Mesodermal cell (in vitro differentiated cells): ENCODE measurements at regions not wholly inside any gene's neighbourhood (a gene's known extent, or its start where the extent isn't known, plus 50 kb on each side); places are given as distances from the start of the nearest gene placed in this dataset.
"Not testable (repeated sequence)": the region's sequence is repeated elsewhere in the genome, so short reads cannot be mapped to it uniquely, and the experiment has no call there.

Experiments
- H3K27ac ChIP-seq: 2 replicates; pipeline ENCODE4 v1.7.0; 2013; ENCODE audit warnings: mild to moderate bottlenecking, low read depth, low read length, moderate library complexity; ENCODE audit not compliant: severe bottlenecking
- H3K36me3 ChIP-seq: 2 replicates; pipeline ENCODE4 v1.7.1; 2013; ENCODE audit warnings: mild to moderate bottlenecking, low read length, moderate library complexity; ENCODE audit not compliant: control insufficient read depth, insufficient read depth
- H3K4me1 ChIP-seq: one replicate; pipeline ENCODE4 v1.7.1; 2013; ENCODE audit warnings: mild to moderate bottlenecking, low read length; ENCODE audit not compliant: insufficient read depth, control insufficient read depth, poor library complexity, severe bottlenecking
- H3K4me3 ChIP-seq: 2 replicates; pipeline ENCODE4 v1.7.0; 2013; ENCODE audit warnings: low read length, control low read depth, mild to moderate bottlenecking; ENCODE audit not compliant: insufficient read depth, poor library complexity, severe bottlenecking; ENCODE audit errors: extremely low read depth
- H3K9me3 ChIP-seq: 2 replicates; pipeline ENCODE4 v1.7.1; 2013; ENCODE audit warnings: mild to moderate bottlenecking, low read length, moderate library complexity; ENCODE audit not compliant: control insufficient read depth
- WGBS, 2 experiments: methylation state at CpG; one replicate each; pipeline ENCODE4 v1.1.5; 2013; ENCODE audit warnings: missing lambda C conversion rate in 2 of 2; ENCODE audit not compliant: insufficient coverage in 2 of 2; 5-methylcytosine and 5-hydroxymethylcytosine counted together

DNA sequence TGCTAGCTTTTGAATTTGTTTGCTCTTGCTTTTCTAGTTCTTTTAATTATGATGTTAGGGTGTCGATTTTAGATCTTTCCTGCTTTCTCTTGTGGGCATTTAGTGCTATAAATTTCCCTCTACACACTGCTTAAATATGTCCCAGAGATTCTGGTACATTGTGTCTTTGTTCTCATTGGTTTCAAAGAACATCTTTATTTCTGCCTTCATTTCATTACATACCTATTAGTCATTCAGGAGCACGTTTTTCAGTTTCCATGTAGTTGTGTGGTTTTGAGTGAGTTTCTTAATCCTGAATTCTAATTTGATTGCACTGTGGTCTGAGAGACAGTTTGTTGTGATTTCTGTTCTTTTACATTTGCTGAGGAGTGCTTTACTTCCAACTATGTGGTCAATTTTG, 51.2 kb upstream of the MB21D2 start:
- no CpG with 5 or more reads among the region's 2 CpGs for WGBS, 2 experiments
- H3K4me1 ChIP-seq, H3K36me3 ChIP-seq, H3K4me3 ChIP-seq, H3K9me3 ChIP-seq, H3K27ac ChIP-seq: not testable (repeated sequence)

DNA sequence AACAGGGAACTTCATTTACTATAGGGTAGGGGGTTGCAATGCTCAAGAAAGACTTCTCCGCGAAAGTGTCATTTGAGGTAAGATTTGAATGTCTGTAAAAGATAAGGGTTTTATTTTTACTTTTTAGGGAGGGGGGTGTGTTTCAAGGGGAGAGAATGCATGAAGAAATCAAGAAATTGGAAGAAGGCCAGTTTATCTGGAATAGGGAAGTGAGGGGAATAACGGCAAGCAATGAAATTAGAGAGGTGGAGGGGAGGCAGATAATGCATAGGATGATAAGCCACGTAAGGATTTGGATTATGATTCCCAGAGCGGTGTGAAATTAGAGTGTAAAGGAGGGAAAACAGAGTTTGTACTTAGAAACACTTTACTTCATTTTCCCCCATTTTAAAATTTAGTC, 63.0 kb upstream of the MB21D2 start:
- H3K4me1 ChIP-seq: no peaks in the 10 kb centered on the region
- H3K9me3 ChIP-seq: no peaks in the 10 kb centered on the region
- no peak overlapping the region for H3K4me3 ChIP-seq
- no peaks in the 10 kb centered on the region for H3K36me3 ChIP-seq
- H3K27ac ChIP-seq: no peak overlapping the region
- 87 to 95% methylated on average over 3 to 4 of the region's 5 CpGs for WGBS, 2 experiments

DNA sequence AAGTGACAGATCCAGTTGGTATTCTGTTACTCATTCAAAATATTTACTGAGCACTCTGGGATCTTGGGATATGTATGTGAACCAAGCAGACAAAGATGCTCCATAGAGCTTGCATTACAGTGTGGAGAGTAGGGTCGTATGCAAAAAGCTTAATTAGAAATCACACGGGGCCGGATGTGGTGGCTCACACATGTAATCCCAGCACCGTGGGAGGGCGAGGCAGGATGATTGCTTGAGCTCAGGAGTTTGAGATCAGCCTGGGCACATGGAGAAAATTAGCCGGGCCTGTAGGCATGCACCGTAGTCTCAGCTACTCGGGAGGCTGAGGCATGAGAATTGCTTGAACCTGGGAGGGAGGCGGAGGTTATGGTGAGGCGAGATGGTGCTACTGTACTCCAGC, 68.7 kb upstream of the MB21D2 start:
- no peak overlapping the region for H3K4me3 ChIP-seq
- H3K36me3 ChIP-seq: no peaks in the 10 kb centered on the region
- 87 to 89% methylated on average over 10 of the region's 10 CpGs for WGBS, 2 experiments
- H3K9me3 ChIP-seq: no peaks in the 10 kb centered on the region
- H3K4me1 ChIP-seq: no peaks in the 10 kb centered on the region
- H3K27ac ChIP-seq: no peak overlapping the region

DNA sequence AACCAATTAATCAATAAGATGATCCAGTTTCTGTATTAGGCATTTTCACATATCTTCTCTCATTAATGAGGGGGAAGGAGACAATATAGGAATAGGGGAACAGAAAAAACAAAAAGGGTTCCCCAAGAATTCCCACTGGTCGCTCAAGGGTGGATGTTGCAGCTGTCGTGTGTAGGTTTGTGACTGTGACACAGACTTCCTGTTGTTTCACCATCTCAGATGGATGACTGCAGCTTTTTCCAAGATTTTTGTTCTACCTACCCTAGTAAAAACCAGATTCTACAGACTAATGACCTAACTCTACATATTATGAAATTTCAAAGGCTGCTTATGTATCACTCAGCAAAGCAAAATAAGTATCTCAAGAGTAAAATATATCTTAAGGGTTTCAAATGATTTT, 73.7 kb upstream of the MB21D2 start:
- Histone ChIP-seq H3K9me3 (no peaks in the 10 kb centered on the region), H3K36me3 (no peaks in the 10 kb centered on the region), H3K4me1 (no peaks in the 10 kb centered on the region), H3K4me3 (no peak overlapping the region), H3K27ac (no peak overlapping the region)
- WGBS, 2 experiments: 94 to 100% methylated on average over 2 of the region's 2 CpGs

DNA sequence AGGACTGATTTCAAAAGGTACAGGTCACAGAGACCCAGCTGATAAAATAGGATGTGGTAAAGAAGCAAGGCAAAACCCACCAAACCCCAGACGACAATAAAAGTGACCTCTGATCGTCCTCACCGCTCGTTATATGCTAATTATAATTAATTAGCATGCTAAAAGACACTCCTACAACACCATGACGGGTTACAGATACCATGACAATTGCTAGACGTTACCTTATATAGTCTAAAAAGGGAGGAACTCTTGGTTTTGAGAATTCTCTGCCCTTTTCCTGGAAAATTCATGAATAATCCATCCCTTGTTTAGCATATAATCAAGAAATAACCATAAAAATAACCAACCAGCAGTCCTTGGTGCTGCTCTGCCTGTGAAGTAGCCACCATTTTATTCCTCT, 74.7 kb upstream of the MB21D2 start:
- no peak overlapping the region for H3K27ac ChIP-seq
- no peak overlapping the region for H3K4me3 ChIP-seq
- H3K4me1 ChIP-seq: no peaks in the 10 kb centered on the region
- H3K9me3 ChIP-seq: no peaks in the 10 kb centered on the region
- WGBS, 2 experiments: 58% methylated on average over 5 of the region's 6 CpGs; no CpG with 5 or more reads in 1 of the 2 experiments
- H3K36me3 ChIP-seq: no peaks in the 10 kb centered on the region

DNA sequence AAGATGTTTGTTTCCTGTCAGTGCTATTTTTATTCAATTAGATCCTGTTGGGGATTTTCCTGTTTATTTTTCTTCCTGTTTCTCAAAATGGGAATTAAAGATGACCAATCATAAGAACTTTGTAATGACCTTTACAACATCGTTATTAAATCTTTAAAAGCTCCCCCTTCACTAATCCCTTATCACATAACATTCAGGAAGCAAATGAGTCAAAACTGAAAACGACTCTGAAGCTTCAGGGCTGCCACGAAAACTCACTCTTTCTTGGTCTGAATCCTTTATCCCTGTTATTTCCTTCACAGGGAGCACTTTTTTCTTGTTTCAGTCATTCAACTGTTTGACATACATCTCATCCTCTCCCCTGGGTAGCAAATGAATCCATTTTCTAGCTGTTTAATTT, 75.8 kb upstream of the MB21D2 start:
- H3K9me3 ChIP-seq: no peaks in the 10 kb centered on the region
- H3K27ac ChIP-seq: peak overlapping the region; percentile 41
- no peak overlapping the region for H3K4me3 ChIP-seq
- H3K36me3 ChIP-seq: no peaks in the 10 kb centered on the region
- 84 to 88% methylated on average over 3 of the region's 3 CpGs for whole genome bisulfite sequencing, 2 experiments
- no peaks in the 10 kb centered on the region for H3K4me1 ChIP-seq

DNA sequence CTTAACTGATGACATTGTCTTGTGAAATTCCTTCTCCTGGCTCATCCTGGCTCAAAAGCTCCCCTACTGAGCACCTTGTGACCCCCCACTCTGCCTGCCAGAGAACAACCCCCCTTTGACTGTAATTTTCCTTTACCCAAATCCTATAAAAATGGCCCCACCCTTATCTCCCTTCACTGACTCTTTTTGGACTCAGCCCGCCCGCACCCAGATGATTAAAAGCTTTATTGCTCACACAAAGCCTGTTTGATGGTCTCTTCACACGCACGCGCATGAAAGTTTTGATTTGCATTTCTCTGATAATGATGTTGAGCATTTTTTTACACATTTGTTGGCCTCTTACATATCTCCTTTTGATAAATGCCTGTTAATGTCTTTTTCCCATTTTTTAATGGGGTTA, 83.5 kb upstream of the MB21D2 start:
- 80% methylated on average over 5 of the region's 5 CpGs; no CpG with 5 or more reads in 1 of the 2 experiments for WGBS, 2 experiments
- not testable (repeated sequence) for H3K4me1 ChIP-seq, H3K27ac ChIP-seq, H3K36me3 ChIP-seq, H3K9me3 ChIP-seq, H3K4me3 ChIP-seq

DNA sequence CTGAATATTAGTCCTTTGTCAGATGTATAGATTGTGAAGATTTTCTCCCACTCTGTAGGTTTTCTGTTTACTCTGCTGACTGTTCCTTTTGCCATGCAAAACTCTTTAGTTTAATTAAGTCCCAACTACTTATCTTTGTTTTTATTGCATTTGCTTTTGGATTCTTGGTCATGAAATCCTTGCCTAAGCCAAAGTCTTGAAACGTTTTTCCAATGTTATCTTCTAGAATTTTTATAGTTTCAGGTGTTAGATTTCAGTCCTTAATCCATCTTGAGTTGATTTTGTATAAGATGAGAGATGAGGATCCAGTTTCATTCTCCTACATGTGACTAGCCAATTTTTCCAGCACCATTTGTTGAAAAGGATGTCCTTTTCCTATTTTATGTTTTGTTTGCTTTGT, 86.0 kb upstream of the MB21D2 start:
- H3K27ac ChIP-seq, H3K4me1 ChIP-seq, H3K9me3 ChIP-seq, H3K36me3 ChIP-seq, H3K4me3 ChIP-seq: not testable (repeated sequence)
- WGBS, 2 experiments: 40% methylated on average over 1 of the region's 1 CpG; no CpG with 5 or more reads in 1 of the 2 experiments

DNA sequence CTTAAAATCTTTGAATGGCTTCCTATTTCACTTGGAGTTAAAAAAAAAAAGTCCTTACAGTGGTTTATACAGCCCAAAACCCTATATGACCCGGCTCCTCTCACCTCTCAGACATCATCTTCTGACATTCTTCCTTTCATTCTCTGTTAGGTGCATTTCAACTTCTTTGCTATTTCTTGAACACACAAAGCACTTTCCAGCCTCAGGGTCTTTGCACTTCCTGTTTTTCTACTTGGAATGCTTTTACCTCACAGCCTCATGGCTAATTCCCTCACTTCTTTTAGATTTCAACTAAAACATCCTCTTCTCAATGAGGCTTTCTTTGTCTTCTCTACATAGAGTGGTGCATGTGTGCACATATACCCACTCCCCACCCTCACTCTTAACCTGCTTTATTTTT, 91.0 kb upstream of the MB21D2 start:
- WGBS, 2 experiments: 93 to 100% methylated on average over 1 of the region's 1 CpG
- Histone ChIP-seq H3K4me3 (no peak overlapping the region), H3K27ac (no peak overlapping the region), H3K4me1 (no peaks in the 10 kb centered on the region), H3K36me3 (no peaks in the 10 kb centered on the region), H3K9me3 (no peaks in the 10 kb centered on the region)

DNA sequence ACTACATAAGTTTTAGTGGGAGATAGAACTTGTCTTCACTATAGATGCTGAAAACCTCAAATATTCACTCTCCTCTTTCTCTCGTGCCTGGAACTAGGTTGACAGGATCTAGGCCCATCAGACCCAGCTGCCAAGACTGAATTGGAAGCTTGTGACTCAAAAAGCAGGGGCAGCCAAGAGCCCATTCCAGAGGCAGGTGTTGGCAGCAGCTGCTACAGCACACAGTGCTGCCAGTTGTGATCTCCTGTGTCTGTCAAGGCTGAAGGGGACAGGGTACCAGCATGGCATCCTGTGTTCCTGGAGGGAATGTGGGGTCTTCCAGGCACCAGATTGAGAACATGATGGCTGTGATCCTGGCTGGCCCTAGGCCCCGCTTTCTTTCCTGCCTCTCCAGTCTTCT, 92.5 kb upstream of the MB21D2 start:
- WGBS, 2 experiments: 83 to 100% methylated on average over 1 of the region's 2 CpGs
- no peak overlapping the region for H3K27ac ChIP-seq
- H3K4me1 ChIP-seq: no peaks in the 10 kb centered on the region
- H3K36me3 ChIP-seq: no peaks in the 10 kb centered on the region
- H3K9me3 ChIP-seq: no peaks in the 10 kb centered on the region
- no peak overlapping the region for H3K4me3 ChIP-seq

DNA sequence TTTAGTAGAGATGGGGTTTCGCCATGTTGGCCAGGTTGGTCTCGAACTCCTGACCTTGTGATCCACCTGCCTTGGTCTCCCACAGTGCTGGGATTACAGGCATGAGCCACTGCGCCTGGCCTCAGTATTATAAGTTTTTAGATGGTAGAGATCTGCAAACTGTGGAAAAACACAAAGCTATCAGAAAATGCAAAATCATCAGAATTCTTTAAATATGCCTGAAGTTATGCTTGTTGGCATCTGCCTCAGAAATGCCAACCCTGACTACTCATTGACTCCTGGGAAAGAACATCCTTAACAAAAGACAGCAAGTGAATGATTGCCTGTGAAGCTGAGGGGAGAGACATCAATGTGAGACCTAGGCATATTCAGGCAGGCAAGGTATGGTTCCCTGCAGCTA, 94.3 kb upstream of the MB21D2 start:
- H3K4me1 ChIP-seq: peaks cover 3% of the 10 kb centered on the region
- H3K9me3 ChIP-seq: no peaks in the 10 kb centered on the region
- no peak overlapping the region for H3K27ac ChIP-seq
- H3K36me3 ChIP-seq: no peaks in the 10 kb centered on the region
- WGBS, 2 experiments: no CpG with 5 or more reads among the region's 3 CpGs
- H3K4me3 ChIP-seq: no peak overlapping the region

DNA sequence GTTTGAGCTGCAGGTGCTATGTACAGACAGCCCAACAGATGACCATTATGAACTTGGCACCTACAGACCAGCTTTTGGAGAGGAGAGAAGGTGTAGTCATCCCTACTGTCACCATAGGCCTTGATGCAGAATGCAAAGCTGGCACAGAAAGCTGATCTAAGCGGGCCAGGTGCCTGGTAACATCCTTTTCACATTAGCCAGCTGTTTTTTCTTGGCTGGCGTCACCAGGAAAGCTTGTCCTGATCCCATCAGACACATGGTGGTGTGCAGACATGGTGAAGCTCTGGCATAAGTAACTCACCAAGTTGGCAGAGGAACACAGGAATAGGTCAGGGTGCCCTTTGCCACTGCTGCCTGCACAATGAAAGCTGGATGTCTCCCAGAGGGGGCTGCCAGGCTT, 97.2 kb upstream of the MB21D2 start:
- no peak overlapping the region for H3K4me3 ChIP-seq
- no peak overlapping the region for H3K27ac ChIP-seq
- H3K9me3 ChIP-seq: no peaks in the 10 kb centered on the region
- no peaks in the 10 kb centered on the region for H3K36me3 ChIP-seq
- peaks cover 3% of the 10 kb centered on the region for H3K4me1 ChIP-seq
- 67 to 89% methylated on average over 1 to 2 of the region's 2 CpGs for WGBS, 2 experiments
